Prostate gland (tissue), 2 donors: ENCODE measurements at regions not wholly inside any gene's neighbourhood (a gene's known extent, or its start where the extent isn't known, plus 50 kb on each side); places are given as distances from the start of the nearest gene placed in this dataset.

Source experiments
- POLR2A ChIP-seq: fragments of 450-650 bp; IDR thresholded peaks from one replicate; pipeline ENCODE4 v1.6.1; 2016; ENCODE audit warnings: antibody characterized with exemption, mild to moderate bottlenecking
- POLR2AphosphoS5 ChIP-seq: sonication (generic); formaldehyde crosslinking; IDR thresholded peaks from one replicate; pipeline ENCODE4 v1.6.1; 2017; ENCODE audit warnings: antibody characterized with exemption
- TF ChIP-seq, protein P1 (sequence below), 4 experiments: fragments of 200-600 bp in 2 of 4; fragments of 450-650 bp in 2 of 4; sonication (generic) in 2 of 4; IDR thresholded peaks; 1 replicate in 3 of 4; 2 replicates in 1 of 4; pipeline ENCODE4 v1.5.1; 2016 to 2019; ENCODE audit warnings: antibody characterized with exemption in 4 of 4, mild to moderate bottlenecking in 2 of 4, moderate library complexity in 2 of 4

DNA sequence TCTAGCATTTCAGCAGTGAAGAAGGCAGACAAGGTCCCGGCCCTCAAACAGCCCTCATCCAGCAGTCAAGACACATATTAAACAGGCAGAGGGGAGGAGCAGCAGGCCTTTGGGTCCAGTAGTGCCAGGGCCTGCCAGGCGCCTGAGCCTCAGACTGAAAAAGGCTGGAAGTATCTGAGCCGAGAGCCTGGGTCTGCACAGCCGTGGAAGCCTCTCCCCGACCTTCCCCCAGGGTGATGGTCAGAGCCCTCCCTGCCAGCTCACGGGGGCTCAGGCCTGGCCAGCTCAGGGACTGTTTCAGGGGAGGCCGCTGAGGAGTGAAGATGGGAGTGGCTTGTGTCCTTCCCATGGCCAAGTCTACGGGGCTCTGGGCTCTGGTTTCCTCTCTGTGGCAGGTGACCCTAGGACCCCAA lies 565.2 kb downstream of the PTPRU start:
- TF ChIP-seq, protein P1, sequence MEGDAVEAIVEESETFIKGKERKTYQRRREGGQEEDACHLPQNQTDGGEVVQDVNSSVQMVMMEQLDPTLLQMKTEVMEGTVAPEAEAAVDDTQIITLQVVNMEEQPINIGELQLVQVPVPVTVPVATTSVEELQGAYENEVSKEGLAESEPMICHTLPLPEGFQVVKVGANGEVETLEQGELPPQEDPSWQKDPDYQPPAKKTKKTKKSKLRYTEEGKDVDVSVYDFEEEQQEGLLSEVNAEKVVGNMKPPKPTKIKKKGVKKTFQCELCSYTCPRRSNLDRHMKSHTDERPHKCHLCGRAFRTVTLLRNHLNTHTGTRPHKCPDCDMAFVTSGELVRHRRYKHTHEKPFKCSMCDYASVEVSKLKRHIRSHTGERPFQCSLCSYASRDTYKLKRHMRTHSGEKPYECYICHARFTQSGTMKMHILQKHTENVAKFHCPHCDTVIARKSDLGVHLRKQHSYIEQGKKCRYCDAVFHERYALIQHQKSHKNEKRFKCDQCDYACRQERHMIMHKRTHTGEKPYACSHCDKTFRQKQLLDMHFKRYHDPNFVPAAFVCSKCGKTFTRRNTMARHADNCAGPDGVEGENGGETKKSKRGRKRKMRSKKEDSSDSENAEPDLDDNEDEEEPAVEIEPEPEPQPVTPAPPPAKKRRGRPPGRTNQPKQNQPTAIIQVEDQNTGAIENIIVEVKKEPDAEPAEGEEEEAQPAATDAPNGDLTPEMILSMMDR (IDR thresholded peaks at IDR 0.05), result no peak
- no peak for TF ChIP-seq POLR2A
- no peak for TF ChIP-seq POLR2AphosphoS5
